ENCODE measurements at regions not wholly inside any gene's neighbourhood (a gene's known extent, or its start where the extent isn't known, plus 50 kb on each side); places are given as distances from the start of the nearest gene placed in this dataset.

GRCh38 chr7:46214526-46214925 is 293.5 kb upstream of the IGFBP3 start (continued):
- TF ChIP-seq EZH2 (IDR thresholded peaks at IDR 0.05), result no peak

- DNase-seq (ENCODE audit: low read depth, low spot score), result no peak
- H3K4me3 ChIP-seq (replicated peaks in 1 of 2; ENCODE audit: low read depth in 1 of 2, low read length in 2 of 2), result no peak overlapping the region
- ATAC-seq, result no peak
- RAD21 ChIA-PET (ENCODE audit: low non-redundant PET in 1 of 2, low total read pairs in 2 of 2, uncharacterized antibody in 2 of 2, unreplicated experiment in 2 of 2), result no interaction called here
- H4K20me1 ChIP-seq (ENCODE audit: insufficient read depth), result no peaks in the 10 kb centered on the region
- no peaks in the 10 kb centered on the region for H3K9me3 ChIP-seq (ENCODE audit: control insufficient read depth in 1 of 2, insufficient read depth in 1 of 2, low read depth in 1 of 2, low read length in 2 of 2)
- H3K9me2 ChIP-seq (ENCODE audit: insufficient read depth), result no peaks in the 10 kb centered on the region
- POLR2A ChIA-PET, result no interaction called here
- CTCF ChIA-PET, result no interaction called here
- no peak overlapping the region for H3K4me2 ChIP-seq (ENCODE audit: low read length)
- H2AFZ ChIP-seq (ENCODE audit: low read depth, low read length, poor library complexity, severe bottlenecking), result no peak overlapping the region
- no peak overlapping the region for H3K27ac ChIP-seq (ENCODE audit: low read depth, low read length)
- H3K4me1 ChIP-seq (ENCODE audit: control insufficient read depth in 1 of 2, insufficient read depth in 2 of 2, low read length in 2 of 2), result no peaks in the 10 kb centered on the region
- intact Hi-C loops (cut with micrococcal nuclease), result no loop called here
- H3K36me3 ChIP-seq (ENCODE audit: control insufficient read depth in 1 of 2, insufficient read depth in 2 of 2, low read length in 2 of 2), result no peaks in the 10 kb centered on the region
- no TSS peak for BruUV-seq (replicated peaks)
- no peaks in the 10 kb centered on the region for H3K27me3 ChIP-seq (ENCODE audit: insufficient read depth, low read length)
- no peak for TF ChIP-seq JUND (IDR thresholded peaks at IDR 0.05)
- TF ChIP-seq SP1 (IDR thresholded peaks at IDR 0.05; ENCODE audit: low read depth), result no peak
- no peak for TF ChIP-seq POLR2AphosphoS5 (IDR thresholded peaks at IDR 0.05; ENCODE audit: low read depth, low read length)
- no peak for TF ChIP-seq CEBPB (IDR thresholded peaks at IDR 0.05; ENCODE audit: low read depth)
- TF ChIP-seq MAX (IDR thresholded peaks at IDR 0.05), result no peak
- TF ChIP-seq CTCF (IDR thresholded peaks at IDR 0.05 in 2 of 3, conservative IDR thresholded peaks at IDR 0.05 in 1 of 3; ENCODE audit: borderline replicate concordance in 1 of 3, insufficient read depth in 1 of 3, low read depth in 2 of 3, low read length in 2 of 3), result no peak
- no peak for TF ChIP-seq SIN3A (IDR thresholded peaks at IDR 0.05; ENCODE audit: low read depth)
- no peak for TF ChIP-seq CBX3 (IDR thresholded peaks at IDR 0.05; ENCODE audit: low read depth)
- no peak for TF ChIP-seq ATF3 (IDR thresholded peaks at IDR 0.05)
- no peak for TF ChIP-seq POLR2A (IDR thresholded peaks at IDR 0.05; ENCODE audit: borderline replicate concordance, extremely low read depth, insufficient read depth, insufficient read length)
- TF ChIP-seq EGR1 (IDR thresholded peaks at IDR 0.05; ENCODE audit: low read depth), result no peak
- TF ChIP-seq FOSL1 (IDR thresholded peaks at IDR 0.05; ENCODE audit: low read depth), result no peak
- TF ChIP-seq REST (IDR thresholded peaks at IDR 0.05; ENCODE audit: low read depth), result no peak
- TF ChIP-seq TCF7L2 (IDR thresholded peaks at IDR 0.05; ENCODE audit: borderline replicate concordance, extremely low read depth, insufficient read depth, insufficient read length), result no peak
- TF ChIP-seq ELF1 (IDR thresholded peaks at IDR 0.05; ENCODE audit: borderline replicate concordance, low read depth), result no peak
- TF ChIP-seq EZH2phosphoT487 (IDR thresholded peaks at IDR 0.05; ENCODE audit: borderline replicate concordance), result no peak
- no peak overlapping the region for H3K9ac ChIP-seq (ENCODE audit: low read length)
- H3K79me2 ChIP-seq (ENCODE audit: insufficient read depth, low read length), result no peaks in the 10 kb centered on the region
Observed at GRCh38 chr7:46213154-46213537, 292.1 kb upstream of the IGFBP3 start.
